GM18499 (cell line): ENCODE measurements at regions not wholly inside any gene's neighbourhood (a gene's known extent, or its start where the extent isn't known, plus 50 kb on each side); places are given as distances from the start of the nearest gene placed in this dataset.
"Not testable (repeated sequence)": the region's sequence is repeated elsewhere in the genome, so short reads cannot be mapped to it uniquely, and the experiment has no call there.

ENCODE experiments used
- ATAC-seq: cut with Tn5 transposase; IDR thresholded peaks from one replicate; pipeline ENCODE4 v1.9.1; 2021; ENCODE audit warnings: moderate number of reproducible peaks; ENCODE audit not compliant: insufficient read depth, unreplicated experiment

DNA sequence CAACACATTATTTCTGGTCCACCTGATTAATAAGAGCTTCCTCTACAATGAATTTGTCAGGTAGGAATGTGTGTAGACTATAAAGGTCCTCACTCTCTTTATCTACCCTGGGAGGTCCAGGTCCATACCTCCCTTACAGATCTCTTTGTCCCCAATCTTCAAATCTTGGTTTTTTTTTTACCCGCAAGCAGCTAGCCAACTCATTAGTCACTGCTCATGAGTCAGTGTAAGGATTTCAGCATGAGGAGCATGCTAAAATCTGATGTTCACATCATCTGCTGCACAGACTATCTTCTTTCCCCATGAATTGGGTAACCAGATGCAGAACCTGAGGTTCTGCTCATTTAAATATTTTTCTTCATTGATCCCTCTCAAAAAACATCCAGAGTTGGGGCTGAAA lies 397.0 kb upstream of the ISX start:
- no peak for ATAC-seq

DNA sequence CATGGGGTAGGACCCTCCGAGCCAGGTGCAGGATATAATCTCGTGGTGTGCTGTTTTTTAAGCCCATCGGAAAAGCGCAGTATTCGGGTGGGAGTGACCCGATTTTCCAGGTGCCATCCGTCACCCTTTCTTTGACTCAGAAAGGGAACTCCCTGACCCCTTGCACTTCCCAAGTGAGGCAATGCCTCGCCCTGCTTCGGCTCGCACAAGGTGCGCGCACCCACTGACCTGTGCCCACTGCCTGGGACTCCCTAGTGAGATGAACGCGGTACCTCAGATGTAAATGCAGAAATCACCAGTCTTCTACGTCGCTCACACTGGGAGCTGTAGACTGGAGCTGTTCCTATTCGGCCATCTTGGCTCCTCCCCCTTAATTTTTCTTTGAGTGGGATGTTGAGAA lies 382.9 kb upstream of the ISX start:
- not testable (repeated sequence) for ATAC-seq

DNA sequence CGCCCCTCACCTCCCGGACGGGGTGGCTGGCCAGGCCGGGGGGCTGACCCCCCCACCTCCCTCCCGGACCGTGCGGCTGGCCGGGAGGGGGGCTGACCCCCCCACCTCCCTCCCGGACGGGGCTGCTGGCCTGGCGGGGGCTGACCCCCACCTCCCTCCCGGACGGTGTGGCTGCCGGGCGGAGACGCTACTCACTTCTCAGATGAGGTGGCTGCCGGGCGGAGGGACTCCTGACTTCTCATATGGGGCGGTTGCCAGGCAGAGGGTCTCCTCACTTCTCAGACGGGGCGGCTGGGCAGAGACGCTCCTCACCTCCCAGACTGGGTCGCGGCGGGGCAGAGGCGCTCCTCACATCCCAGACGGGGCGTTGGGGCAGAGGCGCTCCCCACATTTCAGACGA lies 381.7 kb upstream of the ISX start:
- ATAC-seq, result not testable (repeated sequence)

DNA sequence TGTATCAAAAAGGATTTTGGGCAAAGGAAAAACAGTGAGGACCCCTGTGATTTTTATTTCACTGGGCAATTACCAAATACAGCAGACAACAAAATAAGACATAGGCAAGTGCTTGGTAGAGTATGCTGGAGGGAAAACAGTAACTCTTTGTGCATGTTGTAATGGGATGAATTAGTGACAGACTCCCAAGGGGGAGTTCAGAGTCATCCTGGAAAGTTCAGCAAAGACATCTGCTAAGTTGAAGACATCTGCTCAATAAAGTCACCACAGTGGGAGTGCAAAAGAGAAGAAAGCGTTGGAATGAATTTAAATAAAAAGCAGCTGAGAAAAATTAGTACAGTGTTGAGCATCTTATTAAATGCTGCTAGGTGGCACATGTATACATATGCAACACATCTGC lies 378.8 kb upstream of the ISX start:
- ATAC-seq, result no peak

DNA sequence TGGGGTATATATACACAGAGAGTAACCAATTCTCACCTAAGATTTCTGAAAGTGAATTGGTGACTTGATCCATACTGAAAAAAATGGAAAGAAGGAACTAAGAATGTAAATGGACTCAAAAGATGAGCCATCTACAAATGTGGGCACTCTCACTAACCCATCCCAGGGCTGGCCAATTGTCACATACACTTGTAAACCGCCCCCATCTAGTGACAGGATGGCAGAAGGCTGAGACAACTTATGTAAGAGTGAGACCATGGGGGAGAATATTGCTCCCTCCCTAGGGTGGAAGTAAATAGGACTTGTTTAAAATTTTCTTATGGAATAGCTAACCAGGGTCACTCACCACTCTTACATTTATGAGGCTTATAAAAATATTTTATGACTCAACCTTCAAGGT lies 377.1 kb upstream of the ISX start:
- ATAC-seq, result no peak

DNA sequence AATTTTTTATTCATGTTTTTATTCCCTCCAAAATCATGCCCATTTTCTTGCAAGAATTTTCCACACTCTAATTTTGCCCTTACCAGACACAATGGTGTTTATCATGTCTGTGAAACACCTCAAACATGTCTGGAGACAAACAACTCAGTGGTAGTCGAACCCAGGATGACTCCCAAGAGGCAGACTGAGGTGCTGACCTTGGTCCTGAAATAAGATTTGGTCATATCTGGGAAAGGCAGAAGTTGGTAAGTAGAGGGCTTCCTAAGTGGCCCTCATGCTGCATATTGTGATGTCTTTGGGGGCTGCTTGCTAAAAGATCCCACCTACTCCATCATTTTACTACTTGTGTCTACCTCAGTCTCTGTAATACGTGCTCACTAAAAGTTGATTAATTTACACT lies 369.4 kb upstream of the ISX start:
- ATAC-seq, result no peak

DNA sequence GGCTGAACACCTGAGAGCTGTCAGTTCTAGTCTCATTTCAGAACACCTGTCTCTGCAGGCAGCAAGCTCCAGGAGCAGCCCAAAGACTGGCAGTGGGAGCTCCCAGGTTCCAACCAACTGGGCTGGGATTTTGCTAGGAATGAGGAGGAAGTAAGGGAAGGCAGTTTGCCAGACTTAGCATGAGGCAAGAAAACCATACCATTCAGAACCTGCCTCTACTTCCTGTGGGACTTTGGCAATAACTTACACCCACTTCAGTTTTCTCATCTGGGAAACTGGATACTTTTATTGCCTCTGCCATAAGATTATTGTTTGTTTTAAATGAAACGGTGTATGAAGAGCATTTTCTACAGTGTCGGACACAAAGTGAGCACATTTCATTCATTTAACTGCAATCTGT lies 363.7 kb upstream of the ISX start:
- no peak for ATAC-seq

DNA sequence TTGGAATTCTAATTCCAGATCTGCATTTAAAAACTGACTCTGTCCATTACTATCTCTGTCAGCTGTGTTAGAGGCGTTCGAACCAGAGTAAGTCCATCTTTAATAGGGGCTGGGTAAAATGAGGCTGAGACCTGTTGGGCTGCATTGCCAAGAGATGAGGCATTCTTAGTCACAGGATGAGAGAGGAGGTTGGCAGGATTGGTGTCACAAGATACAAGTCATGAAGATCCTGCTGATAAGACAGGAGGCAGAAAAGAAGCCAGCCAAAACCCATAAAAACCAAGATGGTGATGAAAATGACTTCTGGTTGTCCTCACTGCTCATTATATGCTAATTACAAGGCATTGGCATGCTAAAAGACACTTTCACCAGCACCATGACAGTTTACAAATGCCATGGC lies 356.3 kb upstream of the ISX start:
- no peak for ATAC-seq

DNA sequence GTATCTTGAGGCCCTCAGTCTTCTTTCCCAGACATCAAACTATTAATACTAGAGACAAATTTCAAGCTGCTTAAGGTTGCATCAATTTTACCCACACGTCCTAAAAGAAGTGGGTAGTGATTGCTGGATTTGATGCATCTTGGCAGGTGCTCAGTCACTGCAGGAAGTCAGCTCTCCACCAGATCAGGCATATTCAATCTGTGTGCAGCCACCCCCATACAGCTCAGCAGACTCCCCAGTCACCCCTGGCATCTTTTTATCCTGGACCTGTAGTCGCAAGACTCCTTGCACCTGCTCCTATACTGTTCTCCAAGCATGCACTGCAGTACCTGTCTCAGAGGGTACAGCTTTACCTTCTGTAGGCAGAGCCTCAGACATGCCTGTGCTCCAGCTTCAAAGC lies 343.1 kb upstream of the ISX start:
- ATAC-seq, result no peak

DNA sequence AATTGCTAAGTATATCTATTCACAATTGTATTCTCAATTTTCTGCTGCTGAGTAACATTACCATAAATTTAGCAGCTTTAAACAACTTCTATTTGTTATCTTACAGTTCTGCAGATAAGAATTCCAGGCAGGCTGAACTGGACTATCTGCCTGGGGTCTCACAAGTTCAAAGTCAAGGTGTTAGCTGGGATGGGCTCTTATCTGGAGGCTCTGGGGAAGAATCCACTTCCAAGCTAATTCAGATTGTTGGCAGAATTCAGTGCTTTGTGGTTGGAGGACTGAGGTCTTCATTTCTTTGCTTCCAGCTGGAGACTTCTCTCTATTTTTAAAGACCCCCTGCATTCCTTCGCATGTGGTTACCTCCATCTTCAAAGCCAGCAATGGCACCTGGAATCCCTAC lies 329.9 kb upstream of the ISX start:
- no peak for ATAC-seq

DNA sequence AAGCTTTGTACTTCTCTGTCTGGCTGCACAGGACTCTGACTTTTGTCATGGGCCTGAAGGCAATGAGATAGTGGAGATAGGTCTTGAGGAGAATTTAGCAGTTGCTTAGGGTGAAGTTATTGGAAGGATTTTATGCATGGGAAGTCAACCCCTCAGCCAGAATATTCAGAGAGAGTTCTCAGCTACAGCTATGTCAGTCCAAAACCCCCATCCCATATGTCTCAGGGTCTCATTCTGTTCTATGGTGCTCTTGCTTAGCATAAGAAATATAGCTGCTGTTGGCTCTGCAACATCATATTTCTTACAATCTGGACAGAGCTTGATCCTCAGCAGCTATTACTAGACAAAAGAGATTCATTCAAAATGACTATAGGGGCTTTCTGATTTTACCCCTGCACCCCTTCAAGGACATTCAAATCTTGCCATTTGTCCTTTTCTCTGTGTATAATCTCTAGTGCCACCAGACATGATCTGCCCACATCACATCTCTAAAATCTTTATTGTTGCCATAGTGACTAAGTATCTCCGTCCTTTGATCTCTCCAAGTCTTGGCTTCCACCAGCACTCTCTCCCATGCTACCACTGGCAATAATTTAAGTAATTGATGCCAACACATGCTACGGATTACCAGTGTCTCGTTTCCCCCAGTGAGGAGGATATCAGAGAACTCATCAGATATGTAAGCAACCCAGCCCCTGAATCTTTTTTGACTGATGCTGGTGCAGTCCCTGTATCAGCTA lies 327.1 kb upstream of the ISX start:
- ATAC-seq, result no peak

DNA sequence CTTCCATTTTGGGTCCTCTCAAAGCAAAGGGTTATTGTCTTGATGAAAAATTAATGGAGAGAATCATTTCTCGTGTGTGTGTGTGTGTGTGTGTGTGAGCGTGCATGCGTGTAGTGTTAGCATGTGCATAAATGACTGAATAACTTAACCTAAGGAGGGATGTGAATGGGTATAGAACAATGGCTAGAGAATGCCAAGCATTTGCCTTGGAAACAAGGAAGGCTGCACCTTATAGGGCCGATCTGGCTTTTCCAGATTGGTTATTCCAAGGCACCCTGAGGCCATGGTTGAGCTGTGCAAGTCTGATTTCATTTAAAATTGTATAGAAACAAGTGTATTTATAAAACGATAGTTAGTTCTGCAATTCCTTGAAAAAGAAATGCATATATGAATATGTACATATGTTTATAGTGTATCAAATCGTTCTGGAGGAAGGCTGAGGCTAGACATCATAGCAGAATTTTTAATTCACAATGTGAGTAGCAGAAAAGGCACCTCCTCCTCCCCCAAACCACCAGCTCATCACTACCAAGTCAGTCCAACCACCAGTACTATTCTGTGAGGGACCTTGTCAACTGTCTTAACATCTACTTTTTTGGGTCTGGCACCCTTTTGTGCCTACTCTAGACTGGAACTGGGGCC lies 322.7 kb upstream of the ISX start:
- ATAC-seq, result no peak

DNA sequence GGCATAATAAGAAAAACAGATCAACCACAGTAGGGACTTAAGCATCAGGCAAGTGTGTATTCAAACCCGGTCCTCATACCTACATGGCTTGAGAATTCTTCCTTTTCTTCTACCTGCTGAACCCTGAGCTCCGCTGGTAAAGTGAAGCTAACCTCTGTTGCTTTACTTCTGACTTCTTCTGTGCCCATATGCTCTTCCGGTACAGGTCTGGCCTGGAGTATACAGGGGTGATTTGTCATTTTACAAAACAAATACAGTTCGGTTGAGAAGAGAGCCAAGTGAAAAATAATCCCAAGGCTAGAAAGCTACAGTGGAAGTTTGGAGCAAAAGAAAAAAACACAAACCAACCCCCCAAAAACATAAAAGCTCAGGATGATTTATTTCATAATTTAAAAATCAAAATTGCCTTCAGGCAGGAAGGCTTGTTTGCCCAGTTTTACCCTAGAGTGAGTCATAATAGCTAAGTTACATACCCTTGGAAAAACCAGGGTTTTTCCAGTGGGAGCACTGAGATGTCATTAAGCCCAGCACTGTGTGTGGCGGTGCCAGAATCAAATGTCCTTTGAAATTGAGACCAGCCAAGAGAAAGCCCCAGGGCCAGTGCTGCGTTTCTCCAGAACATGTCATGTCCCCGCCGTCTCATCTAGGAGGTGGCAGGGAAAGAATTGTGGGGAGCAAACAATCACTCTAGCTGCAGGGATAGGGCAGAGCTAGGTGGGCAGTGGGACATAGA lies 305.5 kb upstream of the ISX start:
- no peak for ATAC-seq

DNA sequence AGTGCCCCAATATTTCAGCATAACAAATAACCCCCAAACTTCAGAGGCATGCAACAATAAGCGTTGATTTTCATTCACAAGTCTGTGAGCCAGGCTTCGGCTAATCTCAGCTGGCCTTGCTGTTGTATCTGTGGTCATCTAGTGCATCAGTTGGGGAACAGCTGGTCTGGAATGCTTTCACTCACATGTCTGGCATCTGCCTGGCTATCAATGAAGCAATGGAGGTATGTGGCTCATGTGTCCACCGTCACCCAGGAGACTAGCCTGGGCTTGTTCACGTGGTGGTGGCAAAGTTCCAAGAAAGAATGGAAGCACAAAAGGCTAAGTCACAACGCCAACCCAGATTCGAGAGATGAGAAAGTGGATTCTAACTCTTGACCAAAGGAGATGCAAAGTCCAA lies 304.8 kb upstream of the ISX start:
- ATAC-seq, result no peak

DNA sequence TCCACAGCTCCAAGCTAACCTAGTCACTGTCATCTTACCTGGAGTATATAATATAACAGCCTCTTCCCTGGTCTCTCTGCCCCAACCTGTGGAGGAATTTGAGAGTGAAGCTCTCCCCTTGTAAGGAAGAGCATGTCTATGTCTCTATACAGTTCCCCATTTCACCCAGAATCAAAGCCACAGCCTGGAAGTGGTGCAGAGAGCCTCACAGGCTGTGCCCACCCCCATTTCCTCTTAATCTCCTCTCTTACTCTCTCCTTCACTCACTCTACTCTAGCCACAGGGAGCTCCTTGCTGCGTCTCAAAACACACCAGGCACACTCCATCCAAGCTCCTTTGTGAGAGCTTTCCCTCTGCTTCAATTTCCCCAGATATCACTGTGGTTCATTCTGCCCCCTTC lies 302.5 kb upstream of the ISX start:
- ATAC-seq, result no peak

DNA sequence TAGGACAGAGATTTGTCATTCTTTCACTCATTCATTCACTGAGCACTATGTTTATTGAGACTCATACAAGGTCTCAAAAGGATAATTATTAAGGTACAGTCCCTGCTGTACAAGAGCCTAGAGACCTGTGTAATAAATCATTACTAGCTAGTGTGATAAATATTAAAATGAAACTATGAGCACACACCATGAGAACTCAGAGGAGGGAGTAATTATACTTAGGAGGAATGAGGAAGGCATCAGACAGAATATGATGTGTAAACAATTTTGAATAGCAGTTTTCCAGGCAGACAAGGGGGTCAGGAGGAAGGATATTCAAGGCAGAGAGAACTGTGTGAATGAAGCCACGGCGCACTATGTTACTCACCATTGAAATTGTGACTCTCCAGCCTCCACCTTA lies 300.8 kb upstream of the ISX start:
- ATAC-seq, result no peak

DNA sequence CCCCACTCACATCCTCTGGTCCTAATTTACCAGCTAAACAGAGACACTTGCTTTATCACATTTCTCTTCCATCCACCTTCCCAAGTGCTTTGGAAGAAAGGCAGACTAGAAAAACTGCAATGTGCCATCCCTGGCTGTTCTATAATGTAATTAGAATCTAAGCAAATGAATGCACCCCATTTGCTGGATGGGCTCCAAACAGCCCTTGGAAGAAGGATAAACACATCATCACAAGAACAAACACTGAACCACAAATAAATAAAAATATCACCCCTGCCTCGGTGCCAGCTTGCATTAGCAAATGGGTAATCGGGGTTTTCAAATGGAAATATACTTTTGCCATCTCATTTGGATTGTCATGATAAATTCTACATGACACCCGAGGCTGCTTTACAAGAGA lies 296.6 kb upstream of the ISX start:
- ATAC-seq, result no peak

DNA sequence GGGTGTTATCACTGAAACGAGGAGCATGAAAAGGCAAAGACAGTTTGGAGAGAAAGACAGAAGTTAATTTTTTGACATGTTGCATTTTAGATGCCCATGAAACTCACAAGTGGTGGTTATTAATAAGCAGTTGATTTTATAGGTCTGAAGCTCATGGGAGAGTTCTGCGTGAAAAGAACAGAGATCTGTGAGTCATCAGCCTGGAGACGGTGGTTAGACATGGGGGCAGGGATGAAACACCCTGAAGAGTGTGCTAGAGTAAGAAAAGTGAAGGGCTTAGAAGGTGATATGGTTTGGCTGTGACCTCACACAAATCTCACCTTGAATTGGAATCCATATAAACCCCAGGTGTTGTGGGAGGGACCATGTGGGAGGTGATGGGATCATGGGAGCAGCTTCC lies 289.1 kb upstream of the ISX start:
- no peak for ATAC-seq

DNA sequence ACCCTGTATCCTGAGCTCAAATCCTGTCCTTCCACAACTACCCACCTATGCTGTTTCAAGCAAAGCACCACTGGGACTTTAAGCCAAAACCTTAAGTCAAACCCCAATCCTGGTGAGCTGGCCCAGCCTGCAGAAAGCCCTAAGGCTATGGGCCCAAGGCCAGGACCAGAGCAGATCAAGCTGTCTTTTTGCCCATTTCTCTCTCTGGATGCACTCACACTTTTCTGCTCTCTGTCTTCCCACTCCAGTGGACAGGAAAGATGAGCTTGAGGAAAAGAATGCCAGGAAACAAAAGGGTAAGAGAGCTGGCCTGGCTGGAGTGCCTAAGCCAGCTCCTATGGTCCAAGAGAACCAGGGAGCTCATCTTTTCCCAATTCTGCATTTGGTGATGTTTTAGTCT lies 284.3 kb upstream of the ISX start:
- no peak for ATAC-seq

DNA sequence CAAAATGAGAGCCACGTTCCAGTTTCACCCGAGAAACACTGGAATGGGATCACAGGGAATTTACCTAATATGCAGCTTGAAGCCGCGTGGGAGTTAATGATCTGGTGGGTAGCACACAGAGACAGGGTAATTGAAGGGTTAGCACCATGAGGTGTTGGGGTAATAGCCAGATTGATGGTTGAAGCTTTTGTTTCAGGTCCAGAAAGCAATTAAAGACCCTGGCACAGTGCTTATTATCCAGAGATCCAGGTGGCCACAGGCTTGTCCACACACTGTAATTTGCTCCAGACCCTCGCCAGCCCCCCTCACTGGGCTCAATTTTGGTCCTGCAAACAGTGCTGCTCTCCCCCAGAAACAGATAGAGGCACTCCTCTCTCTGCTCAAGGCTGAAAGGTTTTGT lies 282.5 kb upstream of the ISX start:
- ATAC-seq, result no peak

DNA sequence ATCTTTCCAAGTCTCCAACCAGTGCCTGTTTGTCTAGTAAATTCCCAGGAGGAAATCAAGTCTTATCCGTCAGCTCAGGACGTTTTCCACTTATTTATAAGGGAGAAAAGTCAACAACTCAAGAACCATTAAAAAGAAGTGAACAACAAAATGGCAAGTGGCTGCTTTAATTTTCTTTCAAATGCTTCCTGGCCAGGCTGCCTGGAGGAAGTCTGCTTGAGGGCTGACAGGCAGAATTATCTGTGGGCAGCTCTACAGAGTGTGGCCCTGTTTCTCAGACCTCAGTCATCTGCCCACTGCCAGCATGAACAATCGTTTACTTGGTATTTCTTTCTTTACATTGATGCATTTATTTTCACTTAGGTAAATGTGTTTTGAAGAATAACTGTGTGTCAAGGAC lies 281.9 kb upstream of the ISX start:
- no peak for ATAC-seq

DNA sequence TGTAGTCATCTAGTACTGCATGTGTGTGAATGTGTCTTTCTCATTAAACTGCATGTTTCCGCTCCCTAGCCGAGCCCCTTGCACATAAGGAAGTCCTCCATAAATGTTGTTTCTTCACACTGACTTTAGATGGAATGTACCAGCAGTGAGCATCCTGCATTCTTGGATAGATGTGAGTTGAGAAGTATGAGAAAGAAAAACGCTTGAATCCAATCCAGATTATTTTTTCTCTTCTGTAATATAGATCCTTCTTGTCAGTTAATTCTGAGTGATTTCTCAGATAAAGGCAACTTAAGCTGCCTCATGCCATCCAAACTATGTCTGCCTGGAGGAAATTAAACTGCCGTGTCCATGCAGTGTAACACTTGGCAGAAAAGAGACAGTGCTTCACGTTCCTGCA lies 268.1 kb upstream of the ISX start:
- no peak for ATAC-seq
